ENCODE measurements at regions not wholly inside any gene's neighbourhood (a gene's known extent, or its start where the extent isn't known, plus 50 kb on each side); places are given as distances from the start of the nearest gene placed in this dataset.

DNA sequence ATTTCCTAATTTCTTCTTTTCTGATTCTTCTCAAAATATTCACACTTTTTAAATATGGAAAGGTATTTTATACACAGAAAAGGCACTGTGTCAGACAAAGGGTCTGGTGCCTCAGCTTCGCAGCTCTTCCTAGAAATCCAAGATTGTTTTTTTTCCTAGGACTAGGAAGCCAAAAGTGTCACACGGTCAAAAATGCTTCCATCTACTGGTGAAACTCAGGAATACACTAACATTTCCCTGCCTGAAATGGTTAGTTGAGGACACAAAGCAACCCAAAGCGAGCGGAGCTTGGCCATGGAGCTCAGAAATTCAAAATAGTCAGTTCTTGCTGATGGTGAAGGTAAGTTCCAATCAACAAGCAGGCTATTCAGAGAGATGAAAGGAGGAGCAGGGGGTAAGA, 426.5 kb upstream of the RASGRP1 start:
- TF ChIP-seq, protein P1, sequence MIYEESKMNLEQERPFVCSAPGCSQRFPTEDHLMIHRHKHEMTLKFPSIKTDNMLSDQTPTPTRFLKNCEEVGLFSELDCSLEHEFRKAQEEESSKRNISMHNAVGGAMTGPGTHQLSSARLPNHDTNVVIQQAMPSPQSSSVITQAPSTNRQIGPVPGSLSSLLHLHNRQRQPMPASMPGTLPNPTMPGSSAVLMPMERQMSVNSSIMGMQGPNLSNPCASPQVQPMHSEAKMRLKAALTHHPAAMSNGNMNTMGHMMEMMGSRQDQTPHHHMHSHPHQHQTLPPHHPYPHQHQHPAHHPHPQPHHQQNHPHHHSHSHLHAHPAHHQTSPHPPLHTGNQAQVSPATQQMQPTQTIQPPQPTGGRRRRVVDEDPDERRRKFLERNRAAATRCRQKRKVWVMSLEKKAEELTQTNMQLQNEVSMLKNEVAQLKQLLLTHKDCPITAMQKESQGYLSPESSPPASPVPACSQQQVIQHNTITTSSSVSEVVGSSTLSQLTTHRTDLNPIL (CRISPR knock-in tag; IDR thresholded peaks at IDR 0.05; ENCODE audit: low read depth): no peak
- TF ChIP-seq SNAI2 (CRISPR knock-in tag; IDR thresholded peaks at IDR 0.05) (no peak), ZNF565 (CRISPR knock-in tag; conservative IDR thresholded peaks at IDR 0.05; ENCODE audit: low read depth) (no peak), TOX (CRISPR knock-in tag; IDR thresholded peaks at IDR 0.05; ENCODE audit: borderline replicate concordance) (no peak), ZFP3 (CRISPR knock-in tag; IDR thresholded peaks at IDR 0.05) (no peak), PATZ1 (CRISPR knock-in tag; IDR thresholded peaks at IDR 0.05; ENCODE audit: borderline replicate concordance) (no peak), ZFP30 (CRISPR knock-in tag; IDR thresholded peaks at IDR 0.05) (no peak), PPARA (CRISPR knock-in tag; IDR thresholded peaks at IDR 0.05; ENCODE audit: borderline replicate concordance) (no peak)
- TF ChIP-seq, protein P2, sequence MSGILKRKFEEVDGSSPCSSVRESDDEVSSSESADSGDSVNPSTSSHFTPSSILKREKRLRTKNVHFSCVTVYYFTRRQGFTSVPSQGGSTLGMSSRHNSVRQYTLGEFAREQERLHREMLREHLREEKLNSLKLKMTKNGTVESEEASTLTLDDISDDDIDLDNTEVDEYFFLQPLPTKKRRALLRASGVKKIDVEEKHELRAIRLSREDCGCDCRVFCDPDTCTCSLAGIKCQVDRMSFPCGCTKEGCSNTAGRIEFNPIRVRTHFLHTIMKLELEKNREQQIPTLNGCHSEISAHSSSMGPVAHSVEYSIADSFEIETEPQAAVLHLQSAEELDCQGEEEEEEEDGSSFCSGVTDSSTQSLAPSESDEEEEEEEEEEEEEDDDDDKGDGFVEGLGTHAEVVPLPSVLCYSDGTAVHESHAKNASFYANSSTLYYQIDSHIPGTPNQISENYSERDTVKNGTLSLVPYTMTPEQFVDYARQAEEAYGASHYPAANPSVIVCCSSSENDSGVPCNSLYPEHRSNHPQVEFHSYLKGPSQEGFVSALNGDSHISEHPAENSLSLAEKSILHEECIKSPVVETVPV (CRISPR knock-in tag; IDR thresholded peaks at IDR 0.05): no peak
